HepG2 (cell line): ENCODE measurements at regions not wholly inside any gene's neighbourhood (a gene's known extent, or its start where the extent isn't known, plus 50 kb on each side); places are given as distances from the start of the nearest gene placed in this dataset.

Experiments
- ARID2 ChIP-seq: sonication (generic); formaldehyde crosslinking; IDR thresholded peaks from 2 replicates; pipeline ENCODE4 v1.8.1; 2022; ENCODE audit warnings: mild to moderate bottlenecking, missing genetic modification reagents, borderline replicate concordance
- CTCF ChIP-seq: sonication (generic); formaldehyde crosslinking; IDR thresholded peaks from 2 replicates; pipeline ENCODE4 v1.5.0; 2020; ENCODE audit warnings: mild to moderate bottlenecking, missing genetic modification reagents, moderate library complexity
- ETV5 ChIP-seq: IDR thresholded peaks from 2 replicates; pipeline ENCODE4 v1.6.1; 2018; ENCODE audit warnings: missing biosample characterization, missing genetic modification reagents, inconsistent platforms, borderline replicate concordance
- GABPA ChIP-seq, 2 experiments: IDR thresholded peaks; 2 replicates each; pipeline ENCODE4 v1.6.1; 2011 to 2016; ENCODE audit warnings: low read depth in 2 of 2, low read length in 1 of 2, missing biosample characterization in 1 of 2, missing genetic modification characterization in 1 of 2
- HDAC6 ChIP-seq: fragments of 200-600 bp; sonication (generic); IDR thresholded peaks from 2 replicates; pipeline ENCODE4 v1.7.0; 2017; ENCODE audit warnings: mild to moderate bottlenecking, antibody characterized with exemption, low read length, low read depth
- JUND ChIP-seq: sonication (generic); formaldehyde crosslinking; IDR thresholded peaks from 2 replicates; pipeline ENCODE4 v1.8.0; 2022; ENCODE audit warnings: mild to moderate bottlenecking, missing genetic modification reagents
- MAFK ChIP-seq, 2 experiments: IDR thresholded peaks in 1 of 2; conservative IDR thresholded peaks in 1 of 2; 2 replicates each; pipeline ENCODE4 v1.6.1; 2011; ENCODE audit warnings: improper control_type of control experiment in 2 of 2, low read length in 2 of 2
- MAX ChIP-seq: IDR thresholded peaks from 2 replicates; pipeline ENCODE4 v1.6.1; 2012; ENCODE audit warnings: inconsistent platforms
- POLR2A ChIP-seq, 2 experiments: IDR thresholded peaks; 2 replicates each; pipeline ENCODE4 v1.6.1; 2011; ENCODE audit warnings: low read depth in 2 of 2, low read length in 2 of 2, mild to moderate bottlenecking in 1 of 2, moderate library complexity in 1 of 2; ENCODE audit not compliant: insufficient read depth in 1 of 2
- POLR2AphosphoS5 ChIP-seq: IDR thresholded peaks from 2 replicates; pipeline ENCODE4 v1.6.1; 2012; ENCODE audit warnings: low read depth, low read length
- TCF7L2 ChIP-seq: IDR thresholded peaks from 2 replicates; pipeline ENCODE4 v1.6.1; 2011; ENCODE audit warnings: mild to moderate bottlenecking, low read depth, low read length, moderate library complexity
- ZBTB25 ChIP-seq: IDR thresholded peaks from 2 replicates; pipeline ENCODE4 v1.6.1; 2018; ENCODE audit warnings: missing genetic modification reagents
- ZNF430 ChIP-seq: sonication (generic); formaldehyde crosslinking; IDR thresholded peaks from 2 replicates; pipeline ENCODE4 v1.9.0; 2021; ENCODE audit warnings: mild to moderate bottlenecking, missing genetic modification reagents
- ZNF501 ChIP-seq: sonication (generic); formaldehyde crosslinking; IDR thresholded peaks from 2 replicates; pipeline ENCODE4 v1.5.1; 2020; ENCODE audit warnings: mild to moderate bottlenecking, moderate library complexity, missing genetic modification reagents

- no peak for TF ChIP-seq TCF7L2
- TF ChIP-seq CTCF = no peak
- TF ChIP-seq ZNF430 (CRISPR knock-in tag) = no peak
- TF ChIP-seq POLR2A (IDR thresholded peaks at IDR 0.05; ENCODE audit: insufficient read depth in 1 of 2, low read depth in 2 of 2, low read length in 2 of 2) = no peak
- no peak for TF ChIP-seq ZBTB25 (CRISPR knock-in tag)
- no peak for TF ChIP-seq POLR2AphosphoS5
- no peak for TF ChIP-seq ETV5 (CRISPR knock-in tag)
- no peak for TF ChIP-seq MAFK (conservative IDR thresholded peaks at IDR 0.05 in 1 of 2, IDR thresholded peaks at IDR 0.05 in 1 of 2; ENCODE audit: low read length in 2 of 2)
- no peak for TF ChIP-seq GABPA (IDR thresholded peaks at IDR 0.05; ENCODE audit: low read depth, low read length)
- TF ChIP-seq GABPA (CRISPR knock-in tag; IDR thresholded peaks at IDR 0.05; ENCODE audit: low read depth) = no peak
- TF ChIP-seq JUND (CRISPR knock-in tag) = no peak
- TF ChIP-seq ARID2 (CRISPR knock-in tag) = no peak
- TF ChIP-seq HDAC6 = no peak
- no peak for TF ChIP-seq MAX
- no peak for TF ChIP-seq ZNF501 (CRISPR knock-in tag)
Observed at GRCh38 chr3:13240928-13241618, 167.8 kb upstream of the IQSEC1 start.
